ENCODE measurements at regions not wholly inside any gene's neighbourhood (a gene's known extent, or its start where the extent isn't known, plus 50 kb on each side); places are given as distances from the start of the nearest gene placed in this dataset.

DNA sequence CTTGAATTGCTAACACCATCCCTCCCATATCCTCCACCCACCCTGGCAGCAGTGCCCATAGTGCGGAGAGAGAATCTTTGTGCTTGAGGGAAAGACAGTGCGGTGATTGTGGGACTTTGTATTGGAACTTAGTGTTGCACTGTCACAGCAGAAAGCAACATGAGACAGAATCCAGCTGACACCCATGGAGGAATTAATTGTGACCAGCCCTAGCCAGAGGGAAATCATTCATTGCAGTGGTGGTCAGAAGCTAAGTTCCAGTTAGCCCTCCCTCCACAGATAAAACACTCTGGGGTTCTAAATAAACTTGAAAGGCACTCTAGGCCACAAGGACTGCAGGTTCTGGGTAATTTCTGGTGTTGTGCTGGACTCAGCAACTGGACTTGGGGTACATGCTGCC lies 1002.6 kb downstream of the TMTC2 start:
- no peak overlapping the region for H3K9ac ChIP-seq (ENCODE audit: low read depth, low read length)
- no peak overlapping the region for H2BK120ac ChIP-seq (ENCODE audit: low read depth, low read length)
- H3K9me3 ChIP-seq (ENCODE audit: control insufficient read depth, insufficient read depth, low read length): peaks cover 12% of the 10 kb centered on the region; the same call in 1 of the 2 replicates
- ATAC-seq (ENCODE audit: low read depth) (no peak), DNase-seq (no peak)
- no peaks in the 10 kb centered on the region for H3K79me1 ChIP-seq (ENCODE audit: low read depth in 1 of 2, low read length in 2 of 2)
- H3K27ac ChIP-seq (ENCODE audit: insufficient read depth, low read length): no peak overlapping the region
- H2BK20ac ChIP-seq (ENCODE audit: low read depth, low read length): no peak overlapping the region
- intact Hi-C loops (cut with micrococcal nuclease) (no loop called here), in situ Hi-C loops (cut with MboI; ENCODE audit: low sequenced_read_pairs) (no loop called here), dilution Hi-C loops (cut with HindIII; ENCODE audit: low sequenced_read_pairs, unreplicated experiment) (no loop called here)
- no peak overlapping the region for H4K8ac ChIP-seq (ENCODE audit: low read depth in 2 of 2, low read length in 2 of 2)
- H3K9me1 ChIP-seq (ENCODE audit: insufficient read depth, low read length): no peaks in the 10 kb centered on the region
- H3K4me1 ChIP-seq (ENCODE audit: control insufficient read depth, insufficient read depth, low read length): no peaks in the 10 kb centered on the region
- ChIA-PET POLR2A (ENCODE audit: unreplicated experiment) (no interaction called here), CTCF (no interaction called here)
- no peak overlapping the region for H3K14ac ChIP-seq (replicated peaks; ENCODE audit: low read depth, low read length)
- H2BK5ac ChIP-seq (ENCODE audit: low read depth, low read length, poor library complexity, severe bottlenecking): no peak overlapping the region
- no peak overlapping the region for H4K91ac ChIP-seq (ENCODE audit: insufficient read depth, low read depth, low read length)
- BruUV-seq (replicated peaks): no TSS peak
- no peaks in the 10 kb centered on the region for H3K27me3 ChIP-seq (ENCODE audit: control insufficient read depth, insufficient read depth, low read length)
- H3K23ac ChIP-seq (ENCODE audit: low read depth, low read length): no peak overlapping the region
- no peak overlapping the region for H2BK15ac ChIP-seq (ENCODE audit: low read depth, low read length)
- H3K36me3 ChIP-seq (ENCODE audit: control insufficient read depth, insufficient read depth, low read length): no peaks in the 10 kb centered on the region
- no peak overlapping the region for H3K4me3 ChIP-seq (ENCODE audit: insufficient read depth, low read depth, low read length)
- no peak overlapping the region for H3K18ac ChIP-seq (ENCODE audit: low read depth, low read length)
- H4K5ac ChIP-seq (ENCODE audit: low read depth, low read length): no peak overlapping the region
- no peak overlapping the region for H3K4ac ChIP-seq (ENCODE audit: low read depth, low read length)
- no peak overlapping the region for H3K4me2 ChIP-seq (ENCODE audit: low read depth, low read length)
- H4K20me1 ChIP-seq (ENCODE audit: insufficient read depth, low read length): no peaks in the 10 kb centered on the region
- TF ChIP-seq CEBPB (IDR thresholded peaks at IDR 0.05; ENCODE audit: low read depth, low read length): no peak
- no peak for TF ChIP-seq MXI1 (IDR thresholded peaks at IDR 0.05; ENCODE audit: borderline replicate concordance, low read depth, low read length)
- TF ChIP-seq, protein P1, sequence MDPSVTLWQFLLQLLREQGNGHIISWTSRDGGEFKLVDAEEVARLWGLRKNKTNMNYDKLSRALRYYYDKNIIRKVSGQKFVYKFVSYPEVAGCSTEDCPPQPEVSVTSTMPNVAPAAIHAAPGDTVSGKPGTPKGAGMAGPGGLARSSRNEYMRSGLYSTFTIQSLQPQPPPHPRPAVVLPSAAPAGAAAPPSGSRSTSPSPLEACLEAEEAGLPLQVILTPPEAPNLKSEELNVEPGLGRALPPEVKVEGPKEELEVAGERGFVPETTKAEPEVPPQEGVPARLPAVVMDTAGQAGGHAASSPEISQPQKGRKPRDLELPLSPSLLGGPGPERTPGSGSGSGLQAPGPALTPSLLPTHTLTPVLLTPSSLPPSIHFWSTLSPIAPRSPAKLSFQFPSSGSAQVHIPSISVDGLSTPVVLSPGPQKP (IDR thresholded peaks at IDR 0.05; ENCODE audit: borderline replicate concordance, low read depth, low read length): no peak
- TF ChIP-seq RCOR1 (IDR thresholded peaks at IDR 0.05; ENCODE audit: insufficient replicate concordance, low read length): no peak
- TF ChIP-seq POLR2A (IDR thresholded peaks at IDR 0.05; ENCODE audit: low read depth, low read length): no peak
- TF ChIP-seq BHLHE40 (IDR thresholded peaks at IDR 0.05; ENCODE audit: low read depth, low read length): no peak
- TF ChIP-seq CHD1 (IDR thresholded peaks at IDR 0.05; ENCODE audit: low read depth, low read length): no peak
- TF ChIP-seq MAFK (IDR thresholded peaks at IDR 0.05; ENCODE audit: low read depth, low read length): no peak
- TF ChIP-seq RAD21 (IDR thresholded peaks at IDR 0.05; ENCODE audit: low read length): no peak
- no peak for TF ChIP-seq USF2 (IDR thresholded peaks at IDR 0.05; ENCODE audit: low read depth, low read length)
- TF ChIP-seq RFX5 (IDR thresholded peaks at IDR 0.05; ENCODE audit: low read depth, low read length): no peak
- TF ChIP-seq CTCF (conservative IDR thresholded peaks at IDR 0.05; ENCODE audit: low read depth, low read length): no peak
- no CpG with 5 or more reads among the region's 2 CpGs for WGBS, 2 experiments (ENCODE audit: extremely low coverage in 2 of 2, insufficient read length in 1 of 2)
- no peak overlapping the region for H2AFZ ChIP-seq (replicated peaks; ENCODE audit: low read length, poor library complexity)
- no peak overlapping the region for H2AK9ac ChIP-seq (replicated peaks; ENCODE audit: low read depth, low read length, poor library complexity)
- no peak overlapping the region for H2AK5ac ChIP-seq (ENCODE audit: low read depth, low read length)
- H3K56ac ChIP-seq (ENCODE audit: extremely low read depth, insufficient read depth, low read length): no peak overlapping the region

All from IMR-90 (cell line).